Adrenal gland (tissue), 5 donors: ENCODE measurements at regions not wholly inside any gene's neighbourhood (a gene's known extent, or its start where the extent isn't known, plus 50 kb on each side); places are given as distances from the start of the nearest gene placed in this dataset.

ENCODE experiments used
- CTCF ChIP-seq, 6 experiments: fragments of 450-650 bp in 4 of 6; fragments of 200-600 bp in 2 of 6; sonication (generic) in 1 of 6; IDR thresholded peaks; 1 replicate in 5 of 6; 2 replicates in 1 of 6; pipeline versions ENCODE4 v1.5.1 to v1.8.0; 2016 to 2021; ENCODE audit warnings: antibody characterized with exemption in 6 of 6, mild to moderate bottlenecking in 2 of 6, moderate library complexity in 1 of 6
- POLR2A ChIP-seq, 2 donors: fragments of 450-650 bp; IDR thresholded peaks; one replicate each; pipeline ENCODE4 v1.6.1; 2017; ENCODE audit warnings: antibody characterized with exemption in 2 of 2, mild to moderate bottlenecking in 2 of 2, moderate library complexity in 1 of 2
- donor health status: DM: no; HTN: no; CAD: no.

GRCh38 chr1:232504651-232505050 is 125.3 kb downstream of the SIPA1L2 start:
- TF ChIP-seq CTCF (IDR thresholded peaks at IDR 0.05): no peak
- no peak for TF ChIP-seq POLR2A (IDR thresholded peaks at IDR 0.05)
